Trophoblast cell (in vitro differentiated cells and primary cell): ENCODE measurements at regions not wholly inside any gene's neighbourhood (a gene's known extent, or its start where the extent isn't known, plus 50 kb on each side); places are given as distances from the start of the nearest gene placed in this dataset.

ENCODE experiments used
- DNase-seq, 2 donors: peaks; one replicate each; pipeline ENCODE4 v3.0.0-alpha.2; 2016
- H2AFZ ChIP-seq: 2 replicates; pipeline ENCODE4 v1.6.1; 2013; ENCODE audit warnings: low read length, moderate library complexity, mild to moderate bottlenecking; ENCODE audit not compliant: insufficient read depth, poor library complexity
- H2AK5ac ChIP-seq: 2 replicates; pipeline ENCODE4 v1.6.1; 2013; ENCODE audit warnings: mild to moderate bottlenecking, low read length
- H2BK120ac ChIP-seq: 2 replicates; pipeline ENCODE4 v1.6.1; 2013; ENCODE audit warnings: low read length, mild to moderate bottlenecking, moderate library complexity; ENCODE audit not compliant: insufficient read depth, poor library complexity
- H2BK12ac ChIP-seq: 2 replicates; pipeline ENCODE4 v1.6.1; 2013; ENCODE audit warnings: mild to moderate bottlenecking, low read length, moderate library complexity
- H2BK5ac ChIP-seq: 2 replicates; pipeline ENCODE4 v1.6.1; 2013; ENCODE audit warnings: low read length, low read depth, moderate library complexity, mild to moderate bottlenecking; ENCODE audit not compliant: poor library complexity
- H3K14ac ChIP-seq: 2 replicates; pipeline ENCODE4 v1.6.1; 2013; ENCODE audit warnings: mild to moderate bottlenecking, low read length
- H3K18ac ChIP-seq: 2 replicates; pipeline ENCODE4 v1.6.1; 2013; ENCODE audit warnings: mild to moderate bottlenecking, low read length
- H3K23ac ChIP-seq: 2 replicates; pipeline ENCODE4 v1.6.1; 2013; ENCODE audit warnings: low read length
- H3K27ac ChIP-seq: 2 replicates; pipeline ENCODE4 v1.5.1; 2013; ENCODE audit warnings: low read depth, mild to moderate bottlenecking, inconsistent platforms, low read length, moderate library complexity
- H3K27me3 ChIP-seq: 2 replicates; pipeline ENCODE4 v1.6.1; 2013; ENCODE audit warnings: inconsistent platforms, mild to moderate bottlenecking, low read length, moderate library complexity; ENCODE audit not compliant: insufficient read depth
- H3K36me3 ChIP-seq, 2 experiments: 1 replicate in 1 of 2; 2 replicates in 1 of 2; pipeline ENCODE4 v1.6.1; 2013; ENCODE audit warnings: low read length in 2 of 2, mild to moderate bottlenecking in 2 of 2, moderate library complexity in 1 of 2; ENCODE audit not compliant: insufficient read depth in 2 of 2, control insufficient read depth in 1 of 2
- H3K4ac ChIP-seq: 2 replicates; pipeline ENCODE4 v1.6.1; 2013; ENCODE audit warnings: low read depth, mild to moderate bottlenecking, low read length, moderate library complexity
- H3K4me1 ChIP-seq, 2 experiments: 1 replicate in 1 of 2; 2 replicates in 1 of 2; pipeline ENCODE4 v1.6.1; 2013; ENCODE audit warnings: low read length in 2 of 2, mild to moderate bottlenecking in 2 of 2, moderate library complexity in 1 of 2; ENCODE audit not compliant: insufficient read depth in 2 of 2, control insufficient read depth in 1 of 2
- H3K4me2 ChIP-seq: 2 replicates; pipeline ENCODE4 v1.6.1; 2013; ENCODE audit warnings: inconsistent platforms, mild to moderate bottlenecking, low read length, moderate library complexity
- H3K4me3 ChIP-seq: 2 replicates; pipeline ENCODE4 v1.5.1; 2013; ENCODE audit warnings: mild to moderate bottlenecking, low read depth, low read length, inconsistent platforms
- H3K79me1 ChIP-seq: one replicate; pipeline ENCODE4 v1.6.1; 2013; ENCODE audit warnings: low read length
- H3K79me2 ChIP-seq: 2 replicates; pipeline ENCODE4 v1.6.1; 2013; ENCODE audit warnings: low read length, mild to moderate bottlenecking; ENCODE audit not compliant: control insufficient read depth, insufficient read depth, poor library complexity
- H3K9ac ChIP-seq: 2 replicates; pipeline ENCODE4 v1.6.1; 2013; ENCODE audit warnings: mild to moderate bottlenecking, low read length
- H3K9me3 ChIP-seq: 2 replicates; pipeline ENCODE4 v1.6.1; 2013; ENCODE audit warnings: low read depth, mild to moderate bottlenecking, control low read depth, inconsistent platforms, low read length; ENCODE audit not compliant: insufficient read depth
- H4K12ac ChIP-seq: 2 replicates; pipeline ENCODE4 v1.6.1; 2013; ENCODE audit warnings: low read depth, mild to moderate bottlenecking, low read length, moderate library complexity
- H4K8ac ChIP-seq: 2 replicates; pipeline ENCODE4 v1.6.1; 2013; ENCODE audit warnings: low read depth, mild to moderate bottlenecking, low read length, moderate library complexity
- H4K91ac ChIP-seq: one replicate; pipeline ENCODE4 v1.6.1; 2013; ENCODE audit warnings: low read depth, mild to moderate bottlenecking, low read length, moderate library complexity
- WGBS: extraction: QIAGEN DNeasy Blood & Tissue Kit; methylation state at CpG from one replicate; pipeline ENCODE4 v1.1.7; 2013; ENCODE audit warnings: missing lambda C conversion rate; ENCODE audit not compliant: insufficient read length, insufficient coverage; ENCODE audit errors: extremely low coverage; 5-methylcytosine and 5-hydroxymethylcytosine counted together

- Histone ChIP-seq H2BK12ac (no peak overlapping the region), H2BK120ac (no peak overlapping the region), H2AK5ac (no peak overlapping the region), H3K4ac (no peak overlapping the region), H3K79me1 (no peaks in the 10 kb centered on the region), H4K8ac (no peak overlapping the region), H2BK5ac (no peak overlapping the region), H4K12ac (no peak overlapping the region), H3K36me3 (no peaks in the 10 kb centered on the region), H3K4me1 (no peaks in the 10 kb centered on the region), H3K14ac (no peak overlapping the region), H3K23ac (no peak overlapping the region), H3K4me2 (no peak overlapping the region), H2AFZ (no peak overlapping the region), H3K18ac (no peak overlapping the region), H4K91ac (no peak overlapping the region), H3K9ac (no peak overlapping the region), H3K27me3 (no peaks in the 10 kb centered on the region), H3K79me2 (no peaks in the 10 kb centered on the region), H3K9me3 (peaks cover 6% of the 10 kb centered on the region), H3K4me3 (no peak overlapping the region), H3K27ac (no peak overlapping the region)
- DNase-seq: no peak
- WGBS: no CpG with 5 or more reads among the region's 4 CpGs
Observed at GRCh38 chr9:25427898-25428297, 250.3 kb downstream of the TUSC1 start.

- peaks cover 5% of the 10 kb centered on the region for H3K9me3 ChIP-seq
- no peak overlapping the region for H2BK5ac ChIP-seq
- H3K14ac ChIP-seq: no peak overlapping the region
- H3K9ac ChIP-seq: no peak overlapping the region
- H3K4me3 ChIP-seq: no peak overlapping the region
- no peaks in the 10 kb centered on the region for H3K4me1 ChIP-seq
- H3K4me2 ChIP-seq: no peak overlapping the region
- H2AK5ac ChIP-seq: no peak overlapping the region
- H3K23ac ChIP-seq: no peak overlapping the region
- H3K27me3 ChIP-seq: no peaks in the 10 kb centered on the region
- no CpG with 5 or more reads among the region's 4 CpGs for WGBS
- no peak overlapping the region for H3K27ac ChIP-seq
- H3K18ac ChIP-seq: no peak overlapping the region
- no peak overlapping the region for H2BK120ac ChIP-seq
- H4K8ac ChIP-seq: no peak overlapping the region
- no peak overlapping the region for H4K12ac ChIP-seq
- H4K91ac ChIP-seq: no peak overlapping the region
- no peak for DNase-seq
- H3K4ac ChIP-seq: no peak overlapping the region
- H2BK12ac ChIP-seq: no peak overlapping the region
- H3K36me3 ChIP-seq: no peaks in the 10 kb centered on the region
- H2AFZ ChIP-seq: no peak overlapping the region
- H3K79me2 ChIP-seq: no peaks in the 10 kb centered on the region
- no peaks in the 10 kb centered on the region for H3K79me1 ChIP-seq
Observed at GRCh38 chr9:25427290-25427689, 251.0 kb downstream of the TUSC1 start.

GRCh38 chr9:25421560-25421959 lies 256.7 kb downstream of the TUSC1 start:
- no CpG with 5 or more reads among the region's 1 CpG for WGBS
- H3K4ac ChIP-seq: no peak overlapping the region
- no peak overlapping the region for H3K23ac ChIP-seq
- no peak overlapping the region for H3K18ac ChIP-seq
- no peak overlapping the region for H4K91ac ChIP-seq
- H3K79me1 ChIP-seq: no peaks in the 10 kb centered on the region
- H4K12ac ChIP-seq: no peak overlapping the region
- H3K27me3 ChIP-seq: no peaks in the 10 kb centered on the region
- H3K4me1 ChIP-seq: no peaks in the 10 kb centered on the region
- H3K79me2 ChIP-seq: no peaks in the 10 kb centered on the region
- H2BK12ac ChIP-seq: no peak overlapping the region
- no peak overlapping the region for H3K9ac ChIP-seq
- H3K4me3 ChIP-seq: no peak overlapping the region
- H4K8ac ChIP-seq: no peak overlapping the region
- H3K14ac ChIP-seq: no peak overlapping the region
- DNase-seq: peak in 1 of 2 donors; percentile 20
- H3K27ac ChIP-seq: no peak overlapping the region
- no peak overlapping the region for H2AK5ac ChIP-seq
- H3K36me3 ChIP-seq: no peaks in the 10 kb centered on the region
- H2BK120ac ChIP-seq: no peak overlapping the region
- peaks cover 2% of the 10 kb centered on the region for H3K9me3 ChIP-seq
- no peak overlapping the region for H3K4me2 ChIP-seq
- H2BK5ac ChIP-seq: no peak overlapping the region
- no peak overlapping the region for H2AFZ ChIP-seq

GRCh38 chr9:25418974-25419373 lies 259.3 kb downstream of the TUSC1 start:
- Histone ChIP-seq H3K23ac (no peak overlapping the region), H3K79me1 (no peaks in the 10 kb centered on the region), H3K9me3 (no peaks in the 10 kb centered on the region), H3K27ac (no peak overlapping the region), H4K91ac (no peak overlapping the region), H3K9ac (no peak overlapping the region), H2BK120ac (no peak overlapping the region), H2BK5ac (no peak overlapping the region), H4K8ac (no peak overlapping the region), H3K36me3 (no peaks in the 10 kb centered on the region), H2AK5ac (no peak overlapping the region), H3K4me1 (no peaks in the 10 kb centered on the region), H3K79me2 (no peaks in the 10 kb centered on the region), H2AFZ (no peak overlapping the region), H3K4me3 (no peak overlapping the region), H4K12ac (no peak overlapping the region), H3K4ac (no peak overlapping the region), H3K27me3 (no peaks in the 10 kb centered on the region), H3K18ac (no peak overlapping the region), H2BK12ac (no peak overlapping the region), H3K14ac (no peak overlapping the region), H3K4me2 (no peak overlapping the region)
- DNase-seq: peak; percentile 33 to 77
